ENCODE measurements at regions not wholly inside any gene's neighbourhood (a gene's known extent, or its start where the extent isn't known, plus 50 kb on each side); places are given as distances from the start of the nearest gene placed in this dataset.

GRCh38 chr2:238645095-238645494, 202.8 kb upstream of the TWIST2 start:
- H3K4me3 ChIP-seq: no peak overlapping the region
- TF ChIP-seq, protein P1, sequence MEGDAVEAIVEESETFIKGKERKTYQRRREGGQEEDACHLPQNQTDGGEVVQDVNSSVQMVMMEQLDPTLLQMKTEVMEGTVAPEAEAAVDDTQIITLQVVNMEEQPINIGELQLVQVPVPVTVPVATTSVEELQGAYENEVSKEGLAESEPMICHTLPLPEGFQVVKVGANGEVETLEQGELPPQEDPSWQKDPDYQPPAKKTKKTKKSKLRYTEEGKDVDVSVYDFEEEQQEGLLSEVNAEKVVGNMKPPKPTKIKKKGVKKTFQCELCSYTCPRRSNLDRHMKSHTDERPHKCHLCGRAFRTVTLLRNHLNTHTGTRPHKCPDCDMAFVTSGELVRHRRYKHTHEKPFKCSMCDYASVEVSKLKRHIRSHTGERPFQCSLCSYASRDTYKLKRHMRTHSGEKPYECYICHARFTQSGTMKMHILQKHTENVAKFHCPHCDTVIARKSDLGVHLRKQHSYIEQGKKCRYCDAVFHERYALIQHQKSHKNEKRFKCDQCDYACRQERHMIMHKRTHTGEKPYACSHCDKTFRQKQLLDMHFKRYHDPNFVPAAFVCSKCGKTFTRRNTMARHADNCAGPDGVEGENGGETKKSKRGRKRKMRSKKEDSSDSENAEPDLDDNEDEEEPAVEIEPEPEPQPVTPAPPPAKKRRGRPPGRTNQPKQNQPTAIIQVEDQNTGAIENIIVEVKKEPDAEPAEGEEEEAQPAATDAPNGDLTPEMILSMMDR (IDR thresholded peaks at IDR 0.05): no peak
- H3K27ac ChIP-seq: peak overlapping the region in 1 of 2 donors; percentile 28
- DNase-seq (ENCODE audit: low spot score): peak; percentile 28

- DNase-seq (ENCODE audit: low spot score): no peak
- Histone ChIP-seq H3K27ac (no peak overlapping the region), H3K4me3 (no peak overlapping the region)
- TF ChIP-seq, protein P1 (IDR thresholded peaks at IDR 0.05): no peak
Observed at GRCh38 chr2:238645716-238646115, 202.2 kb upstream of the TWIST2 start.

DNA sequence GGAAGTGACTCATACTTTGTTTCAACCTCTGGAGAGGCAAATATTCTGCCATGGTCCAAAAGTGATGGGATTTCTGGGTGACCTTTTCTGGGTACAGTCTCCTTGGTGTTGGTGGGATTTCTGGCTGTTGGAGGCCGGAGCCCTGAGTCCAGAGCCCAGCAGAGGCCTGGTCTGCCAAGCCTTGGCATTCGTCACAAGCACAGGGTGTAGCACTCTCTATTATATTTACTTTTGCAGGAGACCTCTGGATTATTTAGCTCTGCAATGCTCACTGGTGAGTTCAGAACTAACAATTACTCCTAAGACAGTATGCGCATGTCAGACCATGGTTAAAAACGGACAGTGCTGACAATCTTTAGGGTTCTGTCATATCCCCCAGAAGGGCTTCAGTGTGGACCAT, 201.6 kb upstream of the TWIST2 start:
- DNase-seq (ENCODE audit: low spot score): peak; percentile 54
- H3K4me3 ChIP-seq: no peak overlapping the region
- TF ChIP-seq, protein P1 (IDR thresholded peaks at IDR 0.05): no peak
- no peak overlapping the region for H3K27ac ChIP-seq

GRCh38 chr2:238646803-238647202, 201.1 kb upstream of the TWIST2 start:
- TF ChIP-seq, protein P1 (IDR thresholded peaks at IDR 0.05): no peak
- DNase-seq (ENCODE audit: low spot score): peak; percentile 29
- Histone ChIP-seq H3K27ac (no peak overlapping the region), H3K4me3 (no peak overlapping the region)

- DNase-seq (ENCODE audit: low spot score): peak; percentile 5
- H3K27ac ChIP-seq: no peak overlapping the region
- TF ChIP-seq, protein P1 (IDR thresholded peaks at IDR 0.05): no peak
- no peak overlapping the region for H3K4me3 ChIP-seq
Observed at GRCh38 chr2:238649123-238649522, 198.8 kb upstream of the TWIST2 start.

GRCh38 chr2:238649936-238650518, 197.9 kb upstream of the TWIST2 start:
- no peak overlapping the region for H3K4me3 ChIP-seq
- peak; percentile 40 for DNase-seq (ENCODE audit: low spot score)
- no peak overlapping the region for H3K27ac ChIP-seq
- TF ChIP-seq, protein P1 (IDR thresholded peaks at IDR 0.05): no peak

DNA sequence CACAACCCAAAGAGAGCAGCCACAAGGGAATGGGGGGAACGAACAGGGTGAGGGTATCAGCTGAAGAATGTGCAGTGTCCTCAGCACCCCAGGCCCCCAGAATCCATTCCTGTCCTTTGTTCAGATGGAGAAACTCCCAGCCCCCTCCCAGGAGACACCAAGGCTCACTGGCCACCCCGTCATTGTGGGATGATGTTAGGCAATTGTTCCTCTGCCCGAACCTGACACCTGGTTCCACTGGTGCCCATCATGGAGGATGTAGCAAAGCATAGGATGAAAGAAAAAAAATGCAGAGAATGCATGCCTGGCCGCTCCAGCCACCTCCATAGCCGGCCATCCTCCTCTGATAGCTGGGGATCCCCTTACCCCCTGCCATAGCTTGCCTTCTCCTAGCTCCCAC, 197.3 kb upstream of the TWIST2 start:
- peak; percentile 59 for DNase-seq (ENCODE audit: low spot score)
- Histone ChIP-seq H3K4me3 (no peak overlapping the region), H3K27ac (no peak overlapping the region)
- TF ChIP-seq, protein P1 (IDR thresholded peaks at IDR 0.05): no peak

Measured in coronary artery (tissue), 2 donors.